Stimulated activated CD4-positive, alpha-beta T cell treated with anti-CD3 and anti-CD28 coated beads, Interleukin-1b, Interleukin-23, amount 100 ng/mL, for 1 hour (primary cell): ENCODE measurements at regions not wholly inside any gene's neighbourhood (a gene's known extent, or its start where the extent isn't known, plus 50 kb on each side); places are given as distances from the start of the nearest gene placed in this dataset.

Experiments used
- DNase-seq, 2 donors: peaks; one replicate each; pipeline ENCODE4 v3.0.0-alpha.2; 2020; ENCODE audit warnings: low read depth in 2 of 2

GRCh38 chr2:143822736-143823135 lies 693.5 kb downstream of the ARHGAP15 start:
- DNase-seq = no peak

GRCh38 chr2:143819764-143820163 lies 690.5 kb downstream of the ARHGAP15 start:
- DNase-seq = no peak

GRCh38 chr2:143819190-143819735 lies 690.0 kb downstream of the ARHGAP15 start:
- DNase-seq = no peak
